Activated CD4-positive, alpha-beta T cell treated with anti-CD3 and anti-CD28 coated beads, Interleukin-2, amount 50 U/mL, for 4 hours (primary cell): ENCODE measurements at regions not wholly inside any gene's neighbourhood (a gene's known extent, or its start where the extent isn't known, plus 50 kb on each side); places are given as distances from the start of the nearest gene placed in this dataset.
"Not testable (repeated sequence)": the region's sequence is repeated elsewhere in the genome, so short reads cannot be mapped to it uniquely, and the experiment has no call there.

ENCODE experiments used
- DNase-seq, 2 experiments: peaks; one replicate each; pipeline ENCODE4 v3.0.0-alpha.2; 2020

DNA sequence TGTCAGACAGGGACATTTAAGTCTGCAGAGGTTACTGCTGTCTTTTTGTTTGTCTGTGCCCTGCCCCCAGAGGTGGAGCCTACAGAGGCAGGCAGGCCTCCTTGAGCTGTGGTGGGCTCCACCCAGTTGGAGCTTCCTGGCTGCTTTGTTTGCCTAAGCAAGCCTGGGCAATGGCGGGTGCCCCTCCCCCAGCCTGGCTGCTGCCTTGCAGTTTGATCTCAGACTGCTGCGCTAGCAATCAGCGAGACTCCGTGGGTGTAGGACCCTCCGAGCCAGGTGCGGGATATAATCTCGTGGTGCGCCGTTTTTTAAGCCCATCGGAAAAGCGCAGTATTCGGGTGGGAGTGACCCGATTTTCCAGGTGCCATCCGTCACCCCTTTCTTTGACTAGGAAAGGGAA is 387.7 kb upstream of the ACTBL2 start:
- DNase-seq: not testable (repeated sequence)

DNA sequence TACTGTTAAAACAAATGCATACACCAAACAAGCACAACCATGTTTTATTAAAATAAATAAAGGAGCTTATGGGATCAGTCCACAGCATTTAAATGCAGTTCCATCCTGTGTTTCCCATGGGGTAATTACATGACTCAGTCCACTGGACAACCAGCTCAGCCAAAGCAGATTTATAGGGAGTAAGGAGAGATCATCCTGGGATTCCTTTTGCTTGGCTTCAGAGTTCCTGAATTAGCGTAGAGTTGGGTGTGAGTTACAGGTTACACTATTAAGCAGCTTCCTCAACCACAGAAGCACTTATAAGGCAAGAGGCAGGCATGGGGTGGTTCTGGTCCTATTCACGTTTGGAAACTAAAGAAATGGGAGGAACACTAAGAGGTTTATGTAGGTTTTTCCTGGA is 381.1 kb upstream of the ACTBL2 start:
- no peak for DNase-seq

DNA sequence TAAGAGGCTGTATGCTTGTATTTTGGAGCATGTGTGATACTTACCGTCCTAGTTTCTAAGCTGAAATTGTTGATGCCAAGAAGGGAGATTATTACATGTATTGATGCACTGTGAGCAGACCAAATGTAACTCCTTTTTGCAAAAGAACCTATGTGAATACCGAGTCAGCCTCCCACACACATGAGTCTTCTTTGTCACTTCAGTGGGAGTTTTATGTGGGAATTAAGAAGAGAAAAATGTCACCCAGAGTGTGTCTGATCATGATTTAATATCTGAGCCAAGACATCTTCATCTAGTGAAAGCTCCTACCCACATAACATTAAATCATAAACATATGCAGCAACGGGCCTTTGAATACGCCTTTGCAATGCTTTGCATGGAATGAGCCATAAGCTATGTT is 380.3 kb upstream of the ACTBL2 start:
- no peak for DNase-seq

DNA sequence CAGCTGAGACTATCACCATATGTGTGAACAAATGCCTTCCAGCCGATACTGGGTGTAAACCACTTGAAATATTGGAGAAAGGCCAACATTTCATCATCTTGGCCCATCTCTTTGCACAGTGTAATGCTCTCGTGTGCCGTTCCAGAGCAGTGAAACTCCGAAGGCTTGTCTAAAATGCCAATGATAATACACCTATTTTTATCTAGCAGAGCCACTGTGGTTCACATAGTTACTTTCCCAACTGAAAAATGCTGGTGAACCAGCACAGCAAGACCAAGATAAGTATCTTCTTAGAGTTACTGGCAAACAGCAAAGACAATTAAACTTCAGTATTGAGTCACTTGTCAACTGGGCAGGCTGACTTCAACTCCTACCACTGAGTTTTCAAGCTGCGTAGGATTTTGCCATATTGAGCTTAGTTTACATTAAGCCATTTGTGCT is 379.9 kb upstream of the ACTBL2 start:
- no peak for DNase-seq

DNA sequence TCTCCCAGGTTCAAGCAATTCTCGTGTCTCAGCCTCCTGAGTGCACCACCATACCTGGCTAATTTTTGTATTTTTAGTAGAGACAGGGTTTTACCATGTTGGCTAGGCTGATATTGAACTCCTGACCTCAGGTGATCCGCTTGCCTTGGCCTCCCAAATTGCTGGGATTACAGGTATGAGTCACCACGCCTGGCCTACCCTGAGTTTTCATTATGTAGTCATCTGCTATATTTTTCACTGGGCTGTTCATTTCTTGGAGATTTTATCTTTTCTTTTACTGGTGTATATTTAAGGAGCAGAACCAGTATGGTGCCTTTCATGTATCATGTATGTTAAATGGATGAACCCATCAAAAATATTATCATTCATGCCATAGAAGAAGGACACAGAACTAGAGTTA is 377.0 kb upstream of the ACTBL2 start:
- DNase-seq: no peak

DNA sequence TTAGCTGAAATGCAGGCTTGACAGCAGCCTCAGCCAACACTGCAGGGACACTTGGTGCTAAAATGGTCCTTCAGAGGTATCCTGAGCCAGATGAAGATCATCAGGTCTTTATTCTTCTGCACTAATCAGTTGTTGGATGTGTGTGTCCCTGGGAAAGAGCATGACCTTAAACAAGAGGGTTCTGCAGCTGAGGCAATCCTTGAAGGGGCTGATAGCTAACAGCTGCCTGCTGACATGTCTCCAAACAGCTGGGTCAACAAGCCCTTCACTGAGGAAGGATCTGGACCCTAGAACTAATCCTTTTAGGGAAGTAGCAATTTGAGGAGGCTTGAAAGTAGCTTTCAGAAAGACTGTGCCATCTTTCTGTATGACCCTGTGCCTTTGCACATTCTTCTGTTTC is 376.3 kb upstream of the ACTBL2 start:
- no peak for DNase-seq

DNA sequence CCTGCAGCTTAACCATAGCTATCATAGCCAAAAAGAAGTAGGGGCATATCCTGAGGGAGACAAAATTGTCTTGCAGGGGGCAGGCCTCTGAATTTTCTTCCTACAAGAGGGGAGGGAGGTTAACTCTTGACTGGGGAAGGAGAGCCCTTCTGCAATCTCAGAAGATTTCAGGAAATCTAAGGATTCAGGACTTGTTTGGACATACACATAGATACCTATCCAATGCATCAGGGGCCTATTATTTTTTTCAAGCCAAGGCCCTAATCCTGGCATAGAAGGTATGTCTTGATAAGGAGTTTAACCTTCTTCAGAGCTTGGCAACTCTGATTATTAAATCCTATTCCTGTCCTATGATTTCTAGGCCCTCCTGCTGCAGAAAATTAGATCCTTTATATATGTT is 375.1 kb upstream of the ACTBL2 start:
- DNase-seq: no peak

DNA sequence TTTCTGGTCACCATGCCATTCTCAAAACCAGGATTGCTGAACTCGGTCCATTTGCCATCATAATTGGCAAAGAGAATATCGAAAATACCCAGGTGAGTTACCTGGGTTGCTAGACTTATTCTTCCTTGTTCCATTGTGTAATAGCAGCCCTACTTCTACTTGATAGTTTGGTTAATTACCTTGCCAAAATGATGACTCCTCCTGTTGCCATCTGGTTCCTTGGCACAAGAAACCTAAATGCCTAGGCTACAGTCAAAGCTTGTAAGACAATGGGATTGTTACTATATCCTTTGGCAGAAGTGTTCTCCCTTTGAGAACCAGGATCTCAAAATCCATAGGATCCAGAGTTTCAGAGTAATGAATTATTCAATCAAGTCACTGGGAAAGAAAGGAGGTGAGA is 373.2 kb upstream of the ACTBL2 start:
- no peak for DNase-seq

DNA sequence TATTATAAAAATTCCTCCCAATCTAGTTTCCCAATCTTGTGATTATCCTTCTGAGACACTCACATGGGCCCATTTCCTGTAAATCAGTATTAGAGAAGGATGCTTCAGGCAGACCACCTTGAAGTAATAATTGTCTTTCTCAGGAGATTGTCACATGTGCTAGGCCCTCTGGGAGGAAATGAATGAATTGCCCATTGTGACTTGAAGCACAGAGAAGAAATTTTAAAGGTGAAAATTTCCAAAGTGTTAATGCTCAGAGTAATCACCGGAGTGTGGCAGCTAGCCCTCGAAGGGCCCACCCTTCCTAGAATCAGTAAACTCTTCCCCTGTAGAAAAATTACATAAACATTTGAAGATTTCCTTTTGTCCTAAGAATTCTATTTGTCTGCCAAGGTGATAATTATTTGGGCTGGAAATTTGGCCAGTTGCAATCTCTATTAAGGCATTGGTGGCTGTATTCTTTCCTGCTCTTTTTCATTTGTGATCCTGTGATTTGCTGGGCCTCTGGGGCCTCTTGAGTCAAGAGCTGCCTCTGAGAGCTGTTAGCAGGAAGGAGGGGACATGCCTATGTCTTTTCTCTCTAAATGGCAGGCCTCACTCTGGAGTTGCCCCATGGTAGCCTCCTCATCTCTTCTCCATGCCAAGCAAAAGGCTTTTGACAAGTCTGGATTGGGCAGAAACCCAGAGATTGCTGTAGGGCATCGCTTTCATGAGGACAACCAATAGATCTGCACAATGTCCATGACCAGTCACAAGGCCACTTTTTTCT is 371.5 kb upstream of the ACTBL2 start:
- no peak for DNase-seq

DNA sequence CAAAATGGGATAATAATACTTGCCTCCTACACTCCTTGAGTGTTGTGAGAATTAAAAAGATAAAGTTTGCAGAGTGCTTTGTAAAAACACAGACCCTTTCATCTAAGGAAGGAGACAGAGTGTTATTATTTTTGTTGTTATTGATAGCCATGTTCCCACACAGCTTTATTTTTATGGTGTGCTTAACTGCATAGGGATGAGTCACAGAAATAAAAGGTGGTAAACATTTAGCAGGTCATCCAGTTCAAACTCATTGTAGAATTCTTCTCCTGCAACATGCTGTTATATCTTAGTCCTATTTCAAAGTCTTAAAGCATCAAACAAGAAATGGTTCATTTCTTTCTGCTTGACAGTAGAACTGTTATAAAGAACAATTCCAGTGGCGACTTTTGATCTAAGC is 367.5 kb upstream of the ACTBL2 start:
- no peak for DNase-seq

DNA sequence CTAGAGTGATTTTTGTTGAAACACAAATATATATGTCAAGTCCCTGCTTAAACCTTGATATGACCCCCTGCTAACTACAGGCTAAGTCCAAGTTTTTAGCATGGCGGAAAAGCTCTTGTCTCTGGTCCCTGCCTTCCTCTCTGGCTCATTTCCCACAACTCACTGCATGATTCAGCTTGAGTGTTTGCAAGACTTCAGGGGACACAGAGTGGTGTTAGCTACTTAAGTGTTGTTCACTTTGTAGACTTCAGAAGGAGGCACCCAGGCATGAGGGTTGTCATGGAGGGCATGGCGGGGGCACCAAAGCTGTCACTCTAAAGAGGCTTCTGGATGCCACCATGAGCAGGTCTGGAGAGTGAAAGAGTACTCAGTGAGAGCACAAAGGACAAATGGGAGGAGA is 362.4 kb upstream of the ACTBL2 start:
- no peak for DNase-seq

DNA sequence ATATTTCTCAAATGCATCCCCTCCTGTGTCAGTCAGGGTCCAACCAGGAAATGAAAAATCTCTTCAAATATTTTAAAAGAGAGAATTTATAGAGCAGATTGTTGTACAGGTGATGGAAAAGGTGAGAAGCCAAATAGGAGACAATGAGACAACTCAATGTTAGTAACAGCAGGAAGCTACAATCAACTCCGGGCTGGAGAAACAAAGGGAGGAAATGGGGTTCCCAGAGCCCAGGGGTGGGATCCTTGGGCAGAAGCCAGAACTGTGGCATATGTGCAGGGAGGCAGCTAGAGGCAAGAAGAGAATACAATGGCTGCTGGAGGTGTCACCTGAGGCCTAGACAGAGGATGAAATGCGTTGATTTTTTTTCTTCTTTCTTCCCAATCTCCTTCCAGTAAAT is 361.8 kb upstream of the ACTBL2 start:
- no peak for DNase-seq

DNA sequence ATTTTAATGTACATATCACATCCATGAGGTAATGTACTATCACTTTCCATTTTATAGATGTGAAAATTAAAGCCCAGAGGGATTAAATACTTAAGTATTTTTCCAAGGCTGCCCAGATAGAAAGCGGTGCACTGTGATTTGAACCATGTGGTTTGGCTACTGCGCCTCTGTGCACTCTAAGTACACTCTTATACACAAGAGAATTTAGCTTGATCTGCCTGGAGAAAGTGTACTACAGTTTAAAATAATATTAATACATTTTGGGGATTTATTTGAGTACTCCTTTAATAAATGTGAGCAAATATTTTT is 360.4 kb upstream of the ACTBL2 start:
- no peak for DNase-seq

DNA sequence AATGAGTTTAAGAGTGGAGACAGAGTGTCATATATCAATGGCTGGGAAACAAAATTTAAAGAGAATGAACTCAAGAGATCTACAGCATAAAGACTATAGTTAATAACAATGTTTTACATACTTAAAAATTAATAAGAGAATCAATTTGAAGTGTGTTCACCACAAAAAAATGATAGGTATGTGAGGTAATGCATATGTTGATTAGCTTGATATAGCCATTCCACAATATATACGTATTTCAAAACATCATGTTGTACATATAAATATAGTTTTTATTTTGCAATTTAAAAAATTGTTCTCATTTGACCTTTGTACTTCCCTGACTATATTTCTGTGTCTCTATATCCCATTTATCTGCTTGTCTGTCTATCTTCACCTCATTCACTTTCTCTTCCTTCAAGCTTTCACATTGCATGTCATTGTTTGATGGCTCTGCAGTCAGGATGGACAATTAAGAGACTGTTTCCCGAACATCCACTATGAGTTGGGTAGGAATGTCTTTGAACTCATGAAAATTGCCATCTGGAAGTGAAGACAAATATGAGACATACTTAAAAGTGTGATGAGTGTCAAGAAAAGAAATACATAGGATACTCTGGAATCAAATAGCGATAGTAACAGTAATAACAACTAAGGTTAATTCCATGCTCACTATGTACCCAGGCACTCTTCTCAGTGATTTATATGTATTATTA is 359.9 kb upstream of the ACTBL2 start:
- DNase-seq: no peak

DNA sequence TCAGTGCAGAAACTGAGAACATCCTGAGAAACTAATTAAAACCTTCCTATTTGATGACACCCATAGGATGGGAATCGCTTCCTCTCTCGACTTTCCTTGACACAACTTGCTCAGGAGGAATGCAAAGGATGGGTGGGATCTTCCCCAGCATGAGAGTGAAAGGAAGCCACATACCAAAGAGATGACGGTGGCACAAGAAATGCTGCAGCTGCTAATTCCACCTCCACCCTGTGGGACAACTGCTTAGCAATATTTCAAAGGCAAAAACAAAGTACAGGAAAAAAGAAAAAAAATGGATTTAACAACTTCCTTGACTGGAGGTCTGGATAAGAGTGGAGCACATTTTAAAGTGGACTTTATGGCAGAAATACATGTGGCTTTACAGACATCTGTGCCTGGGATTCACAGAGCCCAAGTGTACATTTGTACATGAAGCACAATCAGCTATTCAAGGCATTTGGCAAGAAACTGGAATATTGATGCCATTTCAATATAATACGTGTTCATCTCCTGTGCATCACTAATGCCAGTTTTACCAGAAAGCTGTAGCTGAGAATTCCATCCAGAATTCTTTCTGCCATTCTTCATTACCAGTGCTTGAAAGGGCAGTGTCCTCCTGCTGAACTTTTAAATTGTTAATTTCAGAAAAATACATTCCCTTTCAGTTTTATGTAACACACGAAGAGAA is 359.2 kb upstream of the ACTBL2 start:
- no peak for DNase-seq

DNA sequence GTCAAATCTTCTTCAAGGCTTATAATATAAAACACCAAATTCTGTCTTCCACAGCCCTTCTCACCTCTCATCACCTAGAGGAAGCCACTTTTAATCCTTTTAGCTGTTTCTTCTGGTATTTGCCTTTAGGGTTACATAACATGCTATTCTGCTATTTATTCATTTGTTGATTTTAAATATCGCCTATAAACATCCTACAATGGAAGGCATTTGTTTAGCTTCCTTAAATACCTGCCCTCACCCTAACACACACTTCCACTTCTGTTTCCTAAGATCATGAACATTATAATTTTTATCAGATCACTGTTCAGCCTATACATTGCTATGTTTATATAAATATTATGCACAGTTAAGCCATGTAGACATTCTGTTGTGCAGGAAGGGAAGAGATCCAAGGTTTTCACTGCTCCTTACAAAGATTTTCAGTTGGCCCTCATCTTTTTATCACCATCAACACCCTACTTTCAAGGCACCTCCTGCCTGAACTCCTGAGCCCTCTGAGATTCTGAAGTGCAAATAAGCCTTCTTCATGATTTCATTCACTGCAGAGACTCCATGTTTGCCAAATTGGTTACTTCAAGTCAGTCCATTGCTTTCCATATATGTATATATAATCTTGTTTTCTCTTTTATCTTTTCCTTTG is 356.9 kb upstream of the ACTBL2 start:
- no peak for DNase-seq

DNA sequence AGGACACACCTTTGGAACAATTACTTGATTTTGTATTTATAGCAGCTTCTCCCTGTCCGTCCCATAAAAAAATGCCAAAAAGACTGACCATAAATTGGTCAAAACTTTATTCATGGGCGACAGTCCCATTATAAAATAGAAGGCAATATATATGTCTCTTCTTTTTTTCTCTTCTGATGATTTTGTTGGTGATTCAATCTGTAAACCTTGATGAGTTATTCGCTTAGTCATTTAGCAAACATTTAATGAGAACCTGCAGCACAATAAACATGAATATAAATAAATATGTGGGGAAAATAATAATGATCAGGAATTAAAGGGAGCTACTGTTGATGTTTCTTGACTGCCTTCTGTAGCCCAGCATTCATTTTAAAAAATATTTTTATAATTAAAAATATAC is 356.4 kb upstream of the ACTBL2 start:
- no peak for DNase-seq

DNA sequence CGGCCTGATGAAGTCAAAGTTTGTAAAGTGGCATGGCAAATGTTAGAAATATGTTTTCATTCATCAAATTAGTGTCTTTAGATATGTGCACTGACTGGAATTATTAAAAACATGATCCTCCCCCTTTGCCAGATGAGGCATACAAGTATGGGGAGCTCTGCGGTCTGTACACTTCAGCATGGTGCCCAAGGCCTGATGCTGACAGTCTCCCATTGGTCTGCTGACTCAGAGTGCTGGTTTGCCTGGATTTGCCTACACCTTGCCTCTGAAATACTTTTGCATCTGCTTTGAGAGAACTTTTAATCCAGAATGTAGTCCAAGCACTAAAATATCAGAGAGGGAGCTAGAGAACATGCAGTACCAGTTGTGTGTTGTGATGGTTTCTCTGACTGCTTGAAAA is 354.3 kb upstream of the ACTBL2 start:
- DNase-seq: no peak

DNA sequence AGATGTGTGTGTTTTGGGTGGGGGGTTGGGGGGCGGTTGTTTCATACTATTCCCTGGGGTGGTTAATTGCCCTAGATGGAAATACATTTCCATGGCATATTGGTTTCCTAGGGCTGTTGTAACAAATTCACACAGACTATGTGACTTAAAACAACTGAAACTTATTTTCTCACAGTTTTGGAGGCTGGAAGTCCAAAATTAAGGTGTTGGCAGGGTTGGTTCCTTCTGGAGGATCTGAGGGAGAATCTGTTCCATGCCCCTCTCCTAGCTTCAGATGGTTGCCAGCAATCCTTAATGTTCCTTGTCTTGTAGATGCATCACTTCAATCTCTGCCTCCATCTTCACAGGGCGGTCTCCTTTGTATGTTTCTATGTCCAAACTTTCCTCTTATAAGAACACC is 353.7 kb upstream of the ACTBL2 start:
- no peak for DNase-seq

DNA sequence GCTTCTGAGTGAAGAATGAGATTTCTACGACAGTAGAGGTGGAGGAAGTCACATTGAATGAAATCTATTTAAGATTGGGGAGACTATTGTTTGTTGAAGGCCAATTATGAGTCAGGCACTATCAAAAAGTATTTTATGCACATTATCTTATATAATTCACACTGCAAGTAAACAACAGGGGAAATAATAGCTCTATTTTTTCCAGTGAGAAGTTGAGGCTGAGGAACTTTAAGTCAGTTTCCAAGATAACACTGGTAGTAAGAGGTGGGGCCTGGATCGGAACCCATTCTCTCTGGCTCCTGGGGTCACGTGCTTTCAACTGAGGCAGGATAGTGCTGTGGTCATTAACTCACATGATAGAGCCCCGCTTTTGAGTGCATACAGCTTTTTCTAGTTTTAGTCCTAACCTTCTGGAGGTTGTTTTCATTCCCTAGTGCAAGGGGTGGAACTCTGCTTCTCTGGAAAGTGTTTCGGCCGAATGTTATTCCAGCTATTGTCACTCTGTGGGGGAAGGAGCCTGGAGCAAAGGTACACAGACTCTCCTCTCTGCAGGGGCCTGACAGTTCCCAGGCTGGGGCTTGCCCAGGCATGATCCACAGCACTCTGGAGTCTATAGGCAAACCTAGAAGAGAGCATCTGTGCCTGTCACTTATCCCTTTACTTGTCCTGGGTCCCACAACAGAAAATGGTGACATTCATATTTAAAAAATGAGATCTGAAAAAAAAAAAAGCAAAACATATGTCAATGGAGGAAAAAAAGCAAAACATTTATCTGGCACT is 352.4 kb upstream of the ACTBL2 start:
- no peak for DNase-seq

DNA sequence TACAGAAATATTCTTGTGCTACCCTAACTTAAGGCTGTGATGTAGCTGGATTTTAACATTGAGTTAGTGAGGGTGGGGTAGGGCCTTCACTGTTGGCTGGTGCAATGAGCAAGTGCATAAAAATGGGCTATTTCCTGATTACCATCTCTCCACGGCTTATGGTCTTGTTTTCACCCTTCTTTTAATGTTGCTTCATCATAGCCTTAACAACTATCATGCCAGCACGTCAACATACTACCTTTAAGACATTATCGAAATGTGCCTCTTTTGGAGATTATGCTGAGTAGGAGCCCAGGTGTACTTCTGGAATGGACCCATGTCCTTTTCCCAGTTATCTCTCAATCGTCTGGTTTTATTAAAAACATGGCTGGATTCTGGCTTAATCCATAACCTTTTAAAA is 350.9 kb upstream of the ACTBL2 start:
- DNase-seq: no peak

DNA sequence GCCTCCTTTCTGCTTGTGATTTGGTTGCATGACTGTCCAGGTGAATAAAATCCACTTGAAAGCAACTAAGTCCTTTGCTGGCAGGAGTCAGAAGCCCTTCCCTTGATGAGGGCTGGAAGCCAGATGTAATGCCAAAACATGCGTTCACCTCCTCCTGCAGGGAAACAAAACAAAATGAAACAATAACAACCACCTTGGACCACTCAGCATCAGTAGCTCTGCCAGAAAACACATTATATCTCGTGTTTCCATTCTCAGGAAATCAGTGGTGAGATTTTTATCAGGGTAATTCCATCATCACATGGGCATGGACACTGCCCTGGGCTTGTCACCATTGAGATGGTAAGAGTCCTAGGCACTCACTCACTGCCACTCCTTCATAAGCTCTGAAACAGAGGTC is 350.3 kb upstream of the ACTBL2 start:
- DNase-seq: no peak

DNA sequence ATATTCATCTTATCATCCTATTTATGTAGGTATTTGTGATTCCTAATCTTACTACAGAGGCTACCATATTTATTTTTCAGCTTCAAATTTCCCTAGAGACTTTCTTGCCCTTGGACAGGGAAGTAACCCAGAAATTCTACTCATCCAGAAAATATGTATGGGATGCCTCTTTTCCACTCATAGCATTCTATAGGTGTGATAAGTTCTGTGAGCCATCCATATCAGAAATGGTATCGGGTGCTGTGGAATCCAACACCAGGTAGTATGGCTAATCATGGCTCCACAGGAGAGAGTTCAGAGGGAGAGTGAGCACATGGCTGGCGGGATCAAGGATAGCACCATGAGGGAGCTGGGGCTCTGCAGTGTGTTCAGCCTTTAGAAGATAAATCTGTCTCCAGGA is 349.3 kb upstream of the ACTBL2 start:
- DNase-seq: no peak
